H1 (cell line): ENCODE measurements at regions not wholly inside any gene's neighbourhood (a gene's known extent, or its start where the extent isn't known, plus 50 kb on each side); places are given as distances from the start of the nearest gene placed in this dataset.

Experiments
- CTCF ChIA-PET: fragments of 300-600 bp; sonication (Branson Sonifier 250); formaldehyde crosslinking; loops from one replicate; lab custom pipeline; 2021; ENCODE audit not compliant: partially characterized antibody; lab: Charles Lee
- POLR2A ChIA-PET: fragments of 300-600 bp; sonication (Branson Sonifier 250); formaldehyde crosslinking; loops from one replicate; lab custom pipeline; 2021; ENCODE audit warnings: inconsistent platforms; ENCODE audit not compliant: partially characterized antibody; lab: Charles Lee
- DNase-seq, 2 experiments: peaks; one replicate each; pipeline versions ENCODE4 v3.0.0 to v3.0.0-alpha.2; 2010 to 2022; ENCODE audit warnings: low spot score in 2 of 2, low read depth in 1 of 2, mixed read lengths in 1 of 2
- FAIRE-seq: peaks from 2 replicates; lab custom pipeline; 2011; peaks lifted over from hg19 to GRCh38; lab: Jason Lieb, UNC
- H2AFZ ChIP-seq: 2 replicates; pipeline ENCODE4 v1.8.1; 2012; ENCODE audit warnings: low read length, inconsistent platforms
- H2AK5ac ChIP-seq: 2 replicates; pipeline ENCODE4 v1.6.1; 2013; ENCODE audit warnings: low read depth, low read length
- H2BK120ac ChIP-seq: replicated peaks from 2 replicates; pipeline ENCODE3; 2013; ENCODE audit warnings: low read depth, low read length, inconsistent platforms
- H2BK12ac ChIP-seq: 2 replicates; pipeline ENCODE4 v1.6.1; 2013; ENCODE audit warnings: low read depth, low read length
- H2BK15ac ChIP-seq: 2 replicates; pipeline ENCODE4 v1.6.1; 2013; ENCODE audit warnings: low read length
- H2BK20ac ChIP-seq: 2 replicates; pipeline ENCODE4 v1.6.1; 2013; ENCODE audit warnings: low read length
- H2BK5ac ChIP-seq: 2 replicates; pipeline ENCODE4 v1.6.1; 2013; ENCODE audit warnings: low read depth, low read length
- H3K14ac ChIP-seq: 2 replicates; pipeline ENCODE4 v1.6.1; 2013; ENCODE audit warnings: inconsistent platforms; ENCODE audit not compliant: insufficient read length
- H3K18ac ChIP-seq: 2 replicates; pipeline ENCODE4 v1.6.1; 2013; ENCODE audit warnings: low read length; ENCODE audit errors: extremely low read depth
- H3K23ac ChIP-seq: 2 replicates; pipeline ENCODE4 v1.6.1; 2013; ENCODE audit warnings: inconsistent platforms; ENCODE audit not compliant: insufficient read length
- H3K23me2 ChIP-seq: 2 replicates; pipeline ENCODE4 v1.6.1; 2013; ENCODE audit warnings: low read depth, low read length
- H3K27ac ChIP-seq: 2 replicates; pipeline ENCODE4 v1.6.1; 2011; ENCODE audit warnings: low read depth, low read length, inconsistent platforms
- H3K27me3 ChIP-seq, 4 experiments: replicated peaks in 1 of 4; 1 replicate in 1 of 4; 2 replicates in 3 of 4; pipeline versions ENCODE4 v1.6.1 to v1.8.1; 2011 to 2013; ENCODE audit warnings: low read length in 3 of 4, mild to moderate bottlenecking in 3 of 4, inconsistent platforms in 2 of 4, mixed read lengths in 2 of 4, moderate library complexity in 1 of 4; ENCODE audit not compliant: control insufficient read depth in 3 of 4, insufficient read depth in 3 of 4; ENCODE audit errors: extremely low read depth in 1 of 4
- H3K36me3 ChIP-seq, 4 experiments: 2 replicates each; pipeline versions ENCODE4 v1.6.1 to v1.8.1; 2011 to 2013; ENCODE audit warnings: mild to moderate bottlenecking in 4 of 4, low read length in 3 of 4, moderate library complexity in 2 of 4, control low read depth in 1 of 4, inconsistent platforms in 1 of 4; ENCODE audit not compliant: insufficient read depth in 4 of 4, control insufficient read depth in 2 of 4
- H3K4ac ChIP-seq: replicated peaks from 2 replicates; pipeline ENCODE3; 2013; ENCODE audit warnings: low read length, low read depth, mixed read lengths, inconsistent platforms; ENCODE audit not compliant: insufficient read length
- H3K4me1 ChIP-seq, 4 experiments: replicated peaks in 1 of 4; 1 replicate in 1 of 4; 2 replicates in 3 of 4; pipeline versions ENCODE4 v1.6.1 to v1.8.1; 2011 to 2013; ENCODE audit warnings: low read length in 3 of 4, inconsistent platforms in 2 of 4, mixed read lengths in 1 of 4; ENCODE audit not compliant: insufficient read depth in 4 of 4, control insufficient read depth in 3 of 4
- H3K4me2 ChIP-seq, 2 experiments: 2 replicates each; pipeline versions ENCODE4 v1.6.1 to v1.8.1; 2011 to 2013; ENCODE audit warnings: low read depth in 2 of 2, low read length in 2 of 2, control low read depth in 1 of 2, inconsistent platforms in 1 of 2, mild to moderate bottlenecking in 1 of 2; ENCODE audit not compliant: insufficient read depth in 1 of 2
- H3K4me3 ChIP-seq, 4 experiments: fragments of 200-600, 300-600 bp in 1 of 4; sonication (generic), shearing (Covaris generic), sonication (Bioruptor Twin) in 1 of 4; 2 replicates each; pipeline versions ENCODE4 v1.5.1 to v1.8.1; 2011 to 2016; ENCODE audit warnings: low read length in 4 of 4, low read depth in 3 of 4, control low read depth in 2 of 4, inconsistent platforms in 2 of 4, mild to moderate bottlenecking in 2 of 4, mixed read lengths in 1 of 4, moderate library complexity in 1 of 4; ENCODE audit not compliant: insufficient read depth in 2 of 4; ENCODE audit errors: extremely low read depth in 1 of 4
- H3K56ac ChIP-seq: replicated peaks from 2 replicates; pipeline ENCODE3; 2013; ENCODE audit warnings: low read depth, mild to moderate bottlenecking, mixed read lengths, low read length, inconsistent platforms; ENCODE audit not compliant: insufficient read length
- H3K79me1 ChIP-seq: 2 replicates; pipeline ENCODE4 v1.6.1; 2013; ENCODE audit warnings: low read depth, low read length, control low read depth
- H3K79me2 ChIP-seq, 2 experiments: 2 replicates each; pipeline versions ENCODE4 v1.6.1 to v1.8.1; 2012 to 2013; ENCODE audit warnings: low read length in 2 of 2, mild to moderate bottlenecking in 2 of 2, inconsistent platforms in 1 of 2; ENCODE audit not compliant: insufficient read depth in 2 of 2, control insufficient read depth in 1 of 2
- H3K9ac ChIP-seq, 4 experiments: replicated peaks in 1 of 4; 1 replicate in 1 of 4; 2 replicates in 3 of 4; pipeline versions ENCODE4 v1.6.1 to v1.8.1; 2011 to 2013; ENCODE audit warnings: low read depth in 3 of 4, low read length in 3 of 4, control low read depth in 2 of 4, mild to moderate bottlenecking in 2 of 4, moderate library complexity in 2 of 4, inconsistent platforms in 1 of 4; ENCODE audit errors: extremely low read depth in 1 of 4
- H3K9me3 ChIP-seq, 2 experiments: 2 replicates each; pipeline versions ENCODE4 v1.6.1 to v1.8.1; 2012 to 2013; ENCODE audit warnings: mild to moderate bottlenecking in 2 of 2, moderate library complexity in 2 of 2, control low read depth in 1 of 2, inconsistent platforms in 1 of 2, low read depth in 1 of 2, low read length in 1 of 2, mixed read lengths in 1 of 2; ENCODE audit not compliant: insufficient read depth in 2 of 2
- H4K20me1 ChIP-seq, 2 experiments: replicated peaks in 1 of 2; 2 replicates each; pipeline versions ENCODE3 to v1.8.1; 2011 to 2013; ENCODE audit warnings: inconsistent platforms in 2 of 2, low read length in 2 of 2, mild to moderate bottlenecking in 1 of 2; ENCODE audit not compliant: insufficient read depth in 2 of 2, control insufficient read depth in 1 of 2
- H4K5ac ChIP-seq: 2 replicates; pipeline ENCODE4 v1.6.1; 2013; ENCODE audit warnings: low read length, low read depth, mixed read lengths, inconsistent platforms; ENCODE audit not compliant: insufficient read length
- H4K8ac ChIP-seq: 2 replicates; pipeline ENCODE4 v1.8.0; 2013; ENCODE audit warnings: mild to moderate bottlenecking, moderate library complexity, low read length, inconsistent platforms; ENCODE audit not compliant: insufficient read depth; ENCODE audit errors: extremely low read depth
- H4K91ac ChIP-seq: replicated peaks from 2 replicates; pipeline ENCODE3; 2013; ENCODE audit warnings: low read length, mixed read lengths, inconsistent platforms; ENCODE audit not compliant: insufficient read length
- EP300 ChIP-seq, 2 experiments: IDR thresholded peaks; 1 replicate in 1 of 2; 2 replicates in 1 of 2; pipeline ENCODE4 v1.6.1; 2011 to 2012; ENCODE audit warnings: low read depth in 2 of 2, low read length in 2 of 2, mild to moderate bottlenecking in 2 of 2, borderline replicate concordance in 1 of 2, inconsistent platforms in 1 of 2, moderate library complexity in 1 of 2
- MAFK ChIP-seq: IDR thresholded peaks from 2 replicates; pipeline ENCODE4 v1.6.1; 2012; ENCODE audit warnings: low read depth, mild to moderate bottlenecking, improper control_type of control experiment, low read length
- WGBS, 2 experiments: shearing (Covaris generic) in 1 of 2; methylation state at CpG; one replicate each; pipeline versions ENCODE4 v1.1.6 to v1.1.7; 2013 to 2015; ENCODE audit warnings: low lambda C conversion rate in 2 of 2, mixed read lengths in 2 of 2, inconsistent platforms in 1 of 2, low coverage in 1 of 2, missing lambda C conversion rate in 1 of 2; ENCODE audit not compliant: insufficient replicate concordance in 2 of 2, insufficient coverage in 1 of 2, insufficient read length in 1 of 2; ENCODE audit errors: extremely low coverage in 1 of 2, missing lambda C conversion rate in 1 of 2; 5-methylcytosine and 5-hydroxymethylcytosine counted together

- Histone ChIP-seq H4K8ac (no peak overlapping the region), H3K14ac (no peak overlapping the region), H2BK5ac (no peak overlapping the region), H3K4me2 (no peak overlapping the region), H2BK12ac (no peak overlapping the region), H4K91ac (peak overlapping the region; percentile 58), H3K27ac (no peak overlapping the region), H2BK120ac (no peak overlapping the region), H3K18ac (no peak overlapping the region), H3K79me1 (no peaks in the 10 kb centered on the region), H4K20me1 (no peaks in the 10 kb centered on the region), H3K9ac (no peak overlapping the region), H3K23ac (no peak overlapping the region), H3K23me2 (no peaks in the 10 kb centered on the region; the same call in 1 of the 2 replicates), H2BK20ac (no peak overlapping the region; the same call in 1 of the 2 replicates), H3K27me3 (no peaks in the 10 kb centered on the region; a peak in 1 of 7 replicates), H3K4me1 (no peaks in the 10 kb centered on the region; a peak in 1 of 7 replicates), H3K56ac (no peak overlapping the region), H3K36me3 (no peaks in the 10 kb centered on the region), H3K79me2 (no peaks in the 10 kb centered on the region), H4K5ac (no peak overlapping the region), H3K4ac (peak overlapping the region; percentile 40), H2BK15ac (no peak overlapping the region), H3K9me3 (no peaks in the 10 kb centered on the region), H3K4me3 (no peak overlapping the region), H2AK5ac (no peak overlapping the region), H2AFZ (peak overlapping the region; percentile 65; the same call in 1 of the 2 replicates)
- WGBS, 2 experiments: 79% methylated on average over 4 of the region's 4 CpGs; no CpG with 5 or more reads in 1 of the 2 experiments
- peak; percentile 7; the same call in 1 of the 2 replicates for TF ChIP-seq MAFK
- TF ChIP-seq EP300 (IDR thresholded peaks at IDR 0.05; ENCODE audit: borderline replicate concordance in 1 of 2, low read depth in 2 of 2, low read length in 2 of 2): no peak
- ChIA-PET CTCF (interaction anchor here (0.6 to 1.3 kb wide), 2 partner anchors 39 to 756 kb away, joined by 3 to 5 read pairs; no protein-coding TSS in a partner anchor), POLR2A (no interaction called here)
- FAIRE-seq: no peak
- DNase-seq: no peak
Measured at GRCh38 chr6:105810105-105810921, 275.8 kb upstream of the PRDM1 start.
